Endodermal cell (in vitro differentiated cells): ENCODE measurements at regions not wholly inside any gene's neighbourhood (a gene's known extent, or its start where the extent isn't known, plus 50 kb on each side); places are given as distances from the start of the nearest gene placed in this dataset.

ENCODE experiments used
- DNase-seq: peaks from one replicate; pipeline ENCODE4 v3.0.0-alpha.2; 2017
- H3K27ac ChIP-seq: 2 replicates; pipeline ENCODE4 v1.5.1; 2013; ENCODE audit warnings: mild to moderate bottlenecking, low read depth, low read length, moderate library complexity
- H3K27me3 ChIP-seq: 2 replicates; pipeline ENCODE4 v1.6.1; 2013; ENCODE audit warnings: mild to moderate bottlenecking, low read length, moderate library complexity; ENCODE audit not compliant: insufficient read depth, control insufficient read depth, poor library complexity, severe bottlenecking
- H3K36me3 ChIP-seq: 2 replicates; pipeline ENCODE4 v1.7.0; 2013; ENCODE audit warnings: mild to moderate bottlenecking, low read length, moderate library complexity; ENCODE audit not compliant: control insufficient read depth, insufficient read depth
- H3K4me1 ChIP-seq: one replicate; pipeline ENCODE4 v1.7.0; 2013; ENCODE audit warnings: low read length; ENCODE audit not compliant: control insufficient read depth, insufficient read depth
- H3K4me3 ChIP-seq: 2 replicates; pipeline ENCODE4 v1.5.1; 2013; ENCODE audit warnings: mild to moderate bottlenecking, low read length, moderate library complexity
- H3K9ac ChIP-seq: 2 replicates; pipeline ENCODE4 v1.6.1; 2013; ENCODE audit warnings: mild to moderate bottlenecking, low read length, moderate library complexity; ENCODE audit not compliant: poor library complexity, severe bottlenecking; ENCODE audit errors: extremely low read depth
- H3K9me3 ChIP-seq: 2 replicates; pipeline ENCODE4 v1.6.1; 2013; ENCODE audit warnings: mild to moderate bottlenecking, low read length, moderate library complexity; ENCODE audit not compliant: control insufficient read depth
- H3K27ac Mint-ChIP-seq: 2 replicates; pipeline ENCODE4 v1.8.0; 2020; ENCODE audit warnings: mixed read lengths
- H3K27me3 Mint-ChIP-seq: 2 replicates; pipeline ENCODE4 v1.8.0; 2021; ENCODE audit warnings: mild to moderate bottlenecking, mixed read lengths; ENCODE audit not compliant: insufficient read depth
- H3K36me3 Mint-ChIP-seq: 2 replicates; pipeline ENCODE4 v1.8.0; 2020; ENCODE audit warnings: low read depth, mixed read lengths
- H3K4me1 Mint-ChIP-seq: 2 replicates; pipeline ENCODE4 v1.8.0; 2020; ENCODE audit warnings: mixed read lengths
- H3K4me3 Mint-ChIP-seq: 2 replicates; pipeline ENCODE4 v1.8.0; 2020; ENCODE audit warnings: mild to moderate bottlenecking, moderate library complexity, mixed read lengths
- H3K9me3 Mint-ChIP-seq: 2 replicates; pipeline ENCODE4 v1.8.0; 2020; ENCODE audit warnings: mild to moderate bottlenecking, mixed read lengths
- CTCF ChIP-seq: fragments of 200-600 bp; sonication (generic); conservative IDR thresholded peaks from 2 replicates; pipeline ENCODE4 v1.5.0; 2021; ENCODE audit warnings: antibody characterized with exemption, mild to moderate bottlenecking
- WGBS, 2 experiments: methylation state at CpG; one replicate each; pipeline versions ENCODE4 v1.1.5 to v1.1.7; 2013; ENCODE audit warnings: missing lambda C conversion rate in 2 of 2, mixed read lengths in 1 of 2; ENCODE audit not compliant: insufficient coverage in 1 of 2, insufficient read length in 1 of 2; 5-methylcytosine and 5-hydroxymethylcytosine counted together

- H3K9me3 ChIP-seq: no peaks in the 10 kb centered on the region
- DNase-seq: no peak
- H3K4me1 ChIP-seq: no peaks in the 10 kb centered on the region
- H3K9ac ChIP-seq: no peak overlapping the region
- H3K27me3 Mint-ChIP-seq: no peaks in the 10 kb centered on the region
- H3K4me1 Mint-ChIP-seq: no peaks in the 10 kb centered on the region
- no peak overlapping the region for H3K4me3 ChIP-seq
- H3K27ac ChIP-seq: no peak overlapping the region
- no peak for TF ChIP-seq CTCF
- H3K36me3 Mint-ChIP-seq: no peaks in the 10 kb centered on the region
- no peak overlapping the region for H3K27ac Mint-ChIP-seq
- no peaks in the 10 kb centered on the region for H3K27me3 ChIP-seq
- no peak overlapping the region for H3K4me3 Mint-ChIP-seq
- no peaks in the 10 kb centered on the region for H3K36me3 ChIP-seq
- H3K9me3 Mint-ChIP-seq: no peaks in the 10 kb centered on the region
- 91 to 95% methylated on average over 3 of the region's 3 CpGs for WGBS, 2 experiments
Observed at GRCh38 chr5:143970159-143970558, 158.2 kb downstream of the HMHB1 start.

- 75 to 100% methylated on average over 2 of the region's 2 CpGs for WGBS, 2 experiments
- no peak for DNase-seq
- Mint-ChIP-seq H3K4me3 (no peak overlapping the region), H3K36me3 (no peaks in the 10 kb centered on the region), H3K4me1 (no peaks in the 10 kb centered on the region), H3K27me3 (no peaks in the 10 kb centered on the region), H3K27ac (no peak overlapping the region), H3K9me3 (no peaks in the 10 kb centered on the region)
- Histone ChIP-seq H3K36me3 (no peaks in the 10 kb centered on the region), H3K4me3 (no peak overlapping the region), H3K9ac (no peak overlapping the region), H3K9me3 (no peaks in the 10 kb centered on the region), H3K27ac (no peak overlapping the region), H3K4me1 (no peaks in the 10 kb centered on the region), H3K27me3 (no peaks in the 10 kb centered on the region)
- TF ChIP-seq CTCF: no peak
Observed at GRCh38 chr5:143972068-143972467, 160.1 kb downstream of the HMHB1 start.

- Histone ChIP-seq H3K27me3 (no peaks in the 10 kb centered on the region), H3K4me1 (no peaks in the 10 kb centered on the region), H3K4me3 (no peak overlapping the region), H3K9ac (no peak overlapping the region), H3K9me3 (no peaks in the 10 kb centered on the region), H3K27ac (no peak overlapping the region), H3K36me3 (no peaks in the 10 kb centered on the region)
- H3K27ac Mint-ChIP-seq: no peak overlapping the region
- no peaks in the 10 kb centered on the region for H3K36me3 Mint-ChIP-seq
- TF ChIP-seq CTCF: no peak
- no peaks in the 10 kb centered on the region for H3K4me1 Mint-ChIP-seq
- H3K4me3 Mint-ChIP-seq: no peak overlapping the region
- DNase-seq: no peak
- no peaks in the 10 kb centered on the region for H3K27me3 Mint-ChIP-seq
- no CpG with 5 or more reads among the region's 1 CpG for WGBS, 2 experiments
- H3K9me3 Mint-ChIP-seq: no peaks in the 10 kb centered on the region
Observed at GRCh38 chr5:143976055-143976454, 164.1 kb downstream of the HMHB1 start.
